PC-9 (cell line): ENCODE measurements at regions not wholly inside any gene's neighbourhood (a gene's known extent, or its start where the extent isn't known, plus 50 kb on each side); places are given as distances from the start of the nearest gene placed in this dataset.
"Not testable (repeated sequence)": the region's sequence is repeated elsewhere in the genome, so short reads cannot be mapped to it uniquely, and the experiment has no call there.

Experiments used
- EZH2 ChIP-seq: fragments of 200-600 bp; sonication (generic); IDR thresholded peaks from 2 replicates; pipeline ENCODE4 v1.8.0; 2017; ENCODE audit warnings: antibody characterized with exemption, low read depth
- TF ChIP-seq, protein P1 (sequence below): fragments of 200-600 bp; sonication (generic); conservative IDR thresholded peaks from 2 replicates; pipeline ENCODE4 v1.6.1; 2017; ENCODE audit warnings: mixed run types, antibody characterized with exemption, mild to moderate bottlenecking, moderate library complexity

DNA sequence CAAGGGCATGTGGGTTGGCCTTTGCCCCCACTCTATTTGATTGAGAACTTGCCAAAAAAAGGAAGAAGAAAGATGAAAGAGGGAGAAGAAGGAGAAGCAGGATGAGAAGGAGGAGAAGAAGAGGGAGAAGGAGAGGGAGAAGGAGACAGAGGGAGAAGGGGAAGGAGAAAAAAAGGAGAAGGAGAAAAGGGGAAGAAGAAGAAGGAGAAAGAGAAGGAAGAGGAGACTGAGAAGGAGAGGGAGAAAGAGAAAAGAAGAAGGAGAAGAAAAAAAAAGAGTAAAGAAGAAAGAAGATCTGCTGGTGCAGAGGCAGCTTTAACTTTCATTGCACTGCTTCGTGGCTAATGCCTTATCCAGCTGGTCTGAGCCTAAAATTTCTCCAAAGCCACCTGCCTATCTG lies 144.4 kb downstream of the ZNF22 start:
- TF ChIP-seq EZH2 = not testable (repeated sequence)
- TF ChIP-seq, protein P1, sequence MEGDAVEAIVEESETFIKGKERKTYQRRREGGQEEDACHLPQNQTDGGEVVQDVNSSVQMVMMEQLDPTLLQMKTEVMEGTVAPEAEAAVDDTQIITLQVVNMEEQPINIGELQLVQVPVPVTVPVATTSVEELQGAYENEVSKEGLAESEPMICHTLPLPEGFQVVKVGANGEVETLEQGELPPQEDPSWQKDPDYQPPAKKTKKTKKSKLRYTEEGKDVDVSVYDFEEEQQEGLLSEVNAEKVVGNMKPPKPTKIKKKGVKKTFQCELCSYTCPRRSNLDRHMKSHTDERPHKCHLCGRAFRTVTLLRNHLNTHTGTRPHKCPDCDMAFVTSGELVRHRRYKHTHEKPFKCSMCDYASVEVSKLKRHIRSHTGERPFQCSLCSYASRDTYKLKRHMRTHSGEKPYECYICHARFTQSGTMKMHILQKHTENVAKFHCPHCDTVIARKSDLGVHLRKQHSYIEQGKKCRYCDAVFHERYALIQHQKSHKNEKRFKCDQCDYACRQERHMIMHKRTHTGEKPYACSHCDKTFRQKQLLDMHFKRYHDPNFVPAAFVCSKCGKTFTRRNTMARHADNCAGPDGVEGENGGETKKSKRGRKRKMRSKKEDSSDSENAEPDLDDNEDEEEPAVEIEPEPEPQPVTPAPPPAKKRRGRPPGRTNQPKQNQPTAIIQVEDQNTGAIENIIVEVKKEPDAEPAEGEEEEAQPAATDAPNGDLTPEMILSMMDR = not testable (repeated sequence)
